Thymus (tissue), 11 donors: ENCODE measurements at regions not wholly inside any gene's neighbourhood (a gene's known extent, or its start where the extent isn't known, plus 50 kb on each side); places are given as distances from the start of the nearest gene placed in this dataset.
"Not testable (repeated sequence)": the region's sequence is repeated elsewhere in the genome, so short reads cannot be mapped to it uniquely, and the experiment has no call there.

Experiments used
- DNase-seq, 9 donors: peaks; one replicate each; pipeline ENCODE4 v3.0.0-alpha.2; 2013; ENCODE audit warnings: low spot score in 9 of 9, low read depth in 6 of 9, missing footprints in 1 of 9
- H3K27ac ChIP-seq, 2 donors: one replicate each; pipeline ENCODE4 v1.5.1; 2013; ENCODE audit warnings: control low read depth in 1 of 2, low read depth in 1 of 2, low read length in 1 of 2, mild to moderate bottlenecking in 1 of 2, moderate library complexity in 1 of 2
- H3K27me3 ChIP-seq, 2 donors: one replicate each; pipeline ENCODE4 v1.5.1; 2013; ENCODE audit warnings: low read length in 1 of 2; ENCODE audit not compliant: control insufficient read depth in 2 of 2, insufficient read depth in 1 of 2
- H3K36me3 ChIP-seq, 2 donors: one replicate each; pipeline ENCODE4 v1.5.1; 2013; ENCODE audit warnings: low read length in 1 of 2, mild to moderate bottlenecking in 1 of 2, moderate library complexity in 1 of 2; ENCODE audit not compliant: control insufficient read depth in 2 of 2, insufficient read depth in 2 of 2
- H3K4me1 ChIP-seq, 2 donors: one replicate each; pipeline ENCODE4 v1.5.1; 2013; ENCODE audit warnings: low read length in 2 of 2; ENCODE audit not compliant: control insufficient read depth in 2 of 2, insufficient read depth in 2 of 2
- H3K4me3 ChIP-seq, 2 donors: one replicate each; pipeline ENCODE4 v1.5.1; 2013; ENCODE audit warnings: low read length in 2 of 2, control low read depth in 1 of 2, mild to moderate bottlenecking in 1 of 2
- H3K9me3 ChIP-seq, 2 donors: one replicate each; pipeline ENCODE4 v1.5.1; 2013; ENCODE audit warnings: low read length in 1 of 2, mild to moderate bottlenecking in 1 of 2; ENCODE audit not compliant: control insufficient read depth in 2 of 2, insufficient read depth in 1 of 2
- WGBS: extraction: QIAGEN DNeasy Blood & Tissue Kit; methylation state at CpG from one replicate; pipeline ENCODE4 v1.1.7; 2013; 5-methylcytosine and 5-hydroxymethylcytosine counted together
- donor health status: healthy.

GRCh38 chr17:52965856-52966255, 807.3 kb upstream of the CA10 start:
- 91% methylated on average over 3 of the region's 3 CpGs for WGBS
- Histone ChIP-seq H3K4me1 (no peaks in the 10 kb centered on the region), H3K36me3 (no peaks in the 10 kb centered on the region), H3K4me3 (no peak overlapping the region), H3K27me3 (no peaks in the 10 kb centered on the region), H3K27ac (no peak overlapping the region), H3K9me3 (no peaks in the 10 kb centered on the region)
- no peak for DNase-seq

GRCh38 chr17:52961751-52962150, 803.2 kb upstream of the CA10 start:
- not testable (repeated sequence) for H3K4me1 ChIP-seq, DNase-seq, H3K9me3 ChIP-seq, H3K36me3 ChIP-seq, H3K27me3 ChIP-seq, H3K4me3 ChIP-seq, H3K27ac ChIP-seq
- 89% methylated on average over 11 of the region's 11 CpGs for WGBS

GRCh38 chr17:52957411-52957810, 798.9 kb upstream of the CA10 start:
- WGBS, result 90% methylated on average over 5 of the region's 5 CpGs
- DNase-seq, result no peak
- H3K27ac ChIP-seq, result no peak overlapping the region

GRCh38 chr17:52947418-52947817, 788.9 kb upstream of the CA10 start:
- H3K27me3 ChIP-seq, result no peaks in the 10 kb centered on the region
- no peaks in the 10 kb centered on the region for H3K36me3 ChIP-seq
- 58% methylated on average over 3 of the region's 3 CpGs for WGBS

More at GRCh38 chr17:52957411-52957810, 798.9 kb upstream of the CA10 start:
- no peaks in the 10 kb centered on the region for H3K4me1 ChIP-seq
- H3K4me3 ChIP-seq, result no peak overlapping the region
- peaks cover 0 to 3% of the 10 kb centered on the region in 2 donors for H3K9me3 ChIP-seq
- H3K36me3 ChIP-seq, result no peaks in the 10 kb centered on the region
- no peaks in the 10 kb centered on the region for H3K27me3 ChIP-seq

GRCh38 chr17:52938623-52939230, 780.2 kb upstream of the CA10 start:
- H3K9me3 ChIP-seq, result no peaks in the 10 kb centered on the region
- no peak overlapping the region for H3K27ac ChIP-seq
- DNase-seq, result no peak
- no peaks in the 10 kb centered on the region for H3K27me3 ChIP-seq
- WGBS, result 94% methylated on average over 3 of the region's 3 CpGs
- H3K4me3 ChIP-seq, result no peak overlapping the region
- no peaks in the 10 kb centered on the region for H3K36me3 ChIP-seq
- H3K4me1 ChIP-seq, result no peaks in the 10 kb centered on the region

More at GRCh38 chr17:52947418-52947817, 788.9 kb upstream of the CA10 start:
- peaks cover 3 to 4% of the 10 kb centered on the region in 2 donors for H3K9me3 ChIP-seq
- DNase-seq, result no peak
- H3K4me3 ChIP-seq, result no peak overlapping the region
- no peak overlapping the region for H3K27ac ChIP-seq
- no peaks in the 10 kb centered on the region for H3K4me1 ChIP-seq

GRCh38 chr17:52930581-52930980, 772.1 kb upstream of the CA10 start:
- Histone ChIP-seq H3K36me3 (no peaks in the 10 kb centered on the region), H3K4me1 (no peaks in the 10 kb centered on the region), H3K27me3 (no peaks in the 10 kb centered on the region), H3K4me3 (no peak overlapping the region), H3K27ac (no peak overlapping the region), H3K9me3 (no peaks in the 10 kb centered on the region)
- WGBS, result 91% methylated on average over 3 of the region's 3 CpGs
- no peak for DNase-seq

- 90% methylated on average over 1 of the region's 1 CpG for WGBS
- H3K4me3 ChIP-seq, result no peak overlapping the region
These were observed 771.6 kb upstream of the CA10 start for GRCh38 chr17:52930145-52930544.

GRCh38 chr17:52923658-52924057, 765.1 kb upstream of the CA10 start:
- DNase-seq, result no peak
- 92% methylated on average over 1 of the region's 1 CpG for WGBS
- H3K27ac ChIP-seq, result no peak overlapping the region
- H3K27me3 ChIP-seq, result no peaks in the 10 kb centered on the region
- H3K36me3 ChIP-seq, result no peaks in the 10 kb centered on the region
- H3K9me3 ChIP-seq, result no peaks in the 10 kb centered on the region
- no peak overlapping the region for H3K4me3 ChIP-seq
- H3K4me1 ChIP-seq, result no peaks in the 10 kb centered on the region

More at GRCh38 chr17:52930145-52930544, 771.6 kb upstream of the CA10 start:
- no peaks in the 10 kb centered on the region for H3K27me3 ChIP-seq
- H3K9me3 ChIP-seq, result no peaks in the 10 kb centered on the region
- no peaks in the 10 kb centered on the region for H3K4me1 ChIP-seq
- no peak for DNase-seq
- H3K27ac ChIP-seq, result no peak overlapping the region
- H3K36me3 ChIP-seq, result no peaks in the 10 kb centered on the region

GRCh38 chr17:52899235-52899634, 740.7 kb upstream of the CA10 start:
- Histone ChIP-seq H3K27ac (no peak overlapping the region), H3K9me3 (no peaks in the 10 kb centered on the region), H3K4me3 (no peak overlapping the region), H3K36me3 (no peaks in the 10 kb centered on the region), H3K27me3 (no peaks in the 10 kb centered on the region), H3K4me1 (no peaks in the 10 kb centered on the region)
- 87% methylated on average over 1 of the region's 1 CpG for WGBS
- DNase-seq, result no peak
